ENCODE measurements at regions not wholly inside any gene's neighbourhood (a gene's known extent, or its start where the extent isn't known, plus 50 kb on each side); places are given as distances from the start of the nearest gene placed in this dataset.

- Histone ChIP-seq H2AFZ (ENCODE audit: control insufficient read depth, low read depth, low read length) (no peak overlapping the region), H3K27me3 (replicated peaks in 1 of 2; ENCODE audit: control insufficient read depth in 2 of 2, insufficient read depth in 2 of 2, low read length in 1 of 2) (no peaks in the 10 kb centered on the region), H4K20me1 (ENCODE audit: control insufficient read depth, insufficient read depth) (no peaks in the 10 kb centered on the region), H3K27ac (ENCODE audit: control insufficient read depth, insufficient read depth) (no peak overlapping the region), H3K9me3 (replicated peaks; ENCODE audit: control insufficient read depth, insufficient read depth, low read length) (no peaks in the 10 kb centered on the region), H3K4me2 (ENCODE audit: control insufficient read depth, insufficient read depth) (no peak overlapping the region), H3K4me1 (ENCODE audit: control insufficient read depth, insufficient read depth, low read length) (peaks cover 3% of the 10 kb centered on the region), H3K36me3 (ENCODE audit: control insufficient read depth in 2 of 2, insufficient read depth in 2 of 2, low read length in 1 of 2) (no peaks in the 10 kb centered on the region), H3K4me3 (no peak overlapping the region), H3K79me2 (ENCODE audit: control insufficient read depth, insufficient read depth, low read length) (no peaks in the 10 kb centered on the region), H3K9ac (ENCODE audit: control insufficient read depth, insufficient read depth, low read length) (no peak overlapping the region)
- ChIA-PET RAD21 (ENCODE audit: unreplicated experiment) (interaction anchor here (1.2 kb wide), 1 partner anchor 310 kb away, joined by 3 read pairs; no protein-coding TSS in a partner anchor), POLR2A (no interaction called here), CTCF (interaction anchor here (0.7 to 1.2 kb wide), 2 partner anchors 119 to 121 kb away, joined by 3 read pairs; no protein-coding TSS in a partner anchor), SMC1A (ENCODE audit: uncharacterized antibody, unreplicated experiment) (interaction anchor here (1.3 to 2.1 kb wide), 3 partner anchors 10 to 20 kb away, joined by 3 to 9 read pairs (median 3); no protein-coding TSS in a partner anchor)
- WGBS (ENCODE audit: insufficient coverage, insufficient replicate concordance, low lambda C conversion rate, missing lambda C conversion rate): 82% methylated on average over 2 of the region's 2 CpGs
- no peak for DNase-seq (ENCODE audit: low read depth, low spot score)
- in situ Hi-C loops (cut with MboI): no loop called here
- no peak for FAIRE-seq
- intact Hi-C loops (cut with micrococcal nuclease; ENCODE audit: unreplicated experiment): no loop called here
- no TSS peak for BruUV-seq (replicated peaks)
- TF ChIP-seq POU2F2 (IDR thresholded peaks at IDR 0.05; ENCODE audit: borderline replicate concordance, low read depth, low read length) (no peak), HCFC1 (IDR thresholded peaks at IDR 0.05; ENCODE audit: low read length) (no peak), MLLT1 (IDR thresholded peaks at IDR 0.05) (no peak), POLR2AphosphoS5 (IDR thresholded peaks at IDR 0.05; ENCODE audit: low read length) (no peak), REST (IDR thresholded peaks at IDR 0.05; ENCODE audit: low read depth, low read length) (no peak), KAT2A (conservative IDR thresholded peaks at IDR 0.05; ENCODE audit: control insufficient read depth, low read depth, low read length) (no peak), WRNIP1 (IDR thresholded peaks at IDR 0.05; ENCODE audit: borderline replicate concordance, low read depth, low read length) (no peak), ZSCAN29 (IDR thresholded peaks at IDR 0.05) (no peak), RAD51 (IDR thresholded peaks at IDR 0.05) (no peak), POLR2AphosphoS2 (IDR thresholded peaks at IDR 0.05; ENCODE audit: low read depth, low read length) (no peak), MAX (IDR thresholded peaks at IDR 0.05; ENCODE audit: low read depth, low read length) (no peak), HDAC6 (IDR thresholded peaks at IDR 0.05; ENCODE audit: unreplicated experiment) (no peak)
- ATAC-seq: no peak
These were observed 243.4 kb upstream of the P2RY1 start for GRCh38 chr3:152591515-152591914.
